A549 (cell line): ENCODE measurements at regions not wholly inside any gene's neighbourhood (a gene's known extent, or its start where the extent isn't known, plus 50 kb on each side); places are given as distances from the start of the nearest gene placed in this dataset.

Experiments used
- CTCF ChIP-seq: fragments of >200 bp; sonication (Bioruptor Twin); formaldehyde crosslinking; IDR thresholded peaks from 3 replicates; pipeline ENCODE4 v1.5.1; 2016
- ESRRA ChIP-seq: fragments of 150-350 bp; IDR thresholded peaks from 2 replicates; pipeline ENCODE4 v1.6.1; 2014; ENCODE audit warnings: mild to moderate bottlenecking, low read length, borderline replicate concordance
- MAZ ChIP-seq: fragments of 150-350 bp; IDR thresholded peaks from 2 replicates; pipeline ENCODE4 v1.6.1; 2014; ENCODE audit warnings: antibody characterized with exemption, low read depth, low read length, borderline replicate concordance
- POLR2A ChIP-seq: IDR thresholded peaks from 2 replicates; pipeline ENCODE4 v1.6.1; 2012; ENCODE audit warnings: mild to moderate bottlenecking, low read length
- RARB ChIP-seq: fragments of 250-450 bp; sonication (Bioruptor Pico); IDR thresholded peaks from 2 replicates; pipeline ENCODE4 v1.8.0; 2021; ENCODE audit warnings: mild to moderate bottlenecking, moderate library complexity
- REST ChIP-seq: fragments of 200-600 bp; sonication (generic); IDR thresholded peaks from 2 replicates; pipeline ENCODE4 v1.6.1; 2016; ENCODE audit warnings: antibody characterized with exemption, mild to moderate bottlenecking, moderate library complexity

- TF ChIP-seq REST (no peak), POLR2A (no peak), ESRRA (no peak), MAZ (no peak), CTCF (no peak), RARB (CRISPR knock-in tag) (no peak)
Measured at GRCh38 chr7:15915686-15916293, 229.3 kb upstream of the MEOX2 start.
